ENCODE measurements at regions not wholly inside any gene's neighbourhood (a gene's known extent, or its start where the extent isn't known, plus 50 kb on each side); places are given as distances from the start of the nearest gene placed in this dataset.
A peak's percentile ranks its signal among the peaks of the same experiment; 100 is the strongest.

GRCh38 chr20:50273601-50274491, 83.2 kb downstream of the CEBPB start:
- no peak for DNase-seq (ENCODE audit: low spot score)

GRCh38 chr20:50274570-50275430, 84.2 kb downstream of the CEBPB start:
- peak; percentile 15 for DNase-seq (ENCODE audit: low spot score)

- DNase-seq (ENCODE audit: low spot score) = no peak
Measured at GRCh38 chr20:50276119-50277063, 85.8 kb downstream of the CEBPB start.

GRCh38 chr20:50277064-50277415, 86.4 kb downstream of the CEBPB start:
- DNase-seq (ENCODE audit: low spot score) = no peak

GRCh38 chr20:50277460-50278376, 87.1 kb downstream of the CEBPB start:
- DNase-seq (ENCODE audit: low spot score) = no peak

- no peak for DNase-seq (ENCODE audit: low spot score)
Measured at GRCh38 chr20:50278377-50278683, 87.7 kb downstream of the CEBPB start.

GRCh38 chr20:50278684-50279531, 88.3 kb downstream of the CEBPB start:
- DNase-seq (ENCODE audit: low spot score) = no peak

- no peak for DNase-seq (ENCODE audit: low spot score)
Measured at GRCh38 chr20:50279988-50280850, 89.6 kb downstream of the CEBPB start.

GRCh38 chr20:50280851-50281655, 90.4 kb downstream of the CEBPB start:
- no peak for DNase-seq (ENCODE audit: low spot score)

GRCh38 chr20:50281831-50282591, 91.4 kb downstream of the CEBPB start:
- DNase-seq (ENCODE audit: low spot score) = no peak

GRCh38 chr20:50282592-50283241, 92.1 kb downstream of the CEBPB start:
- DNase-seq (ENCODE audit: low spot score) = no peak

GRCh38 chr20:50283370-50283769, 92.7 kb downstream of the CEBPB start:
- DNase-seq (ENCODE audit: low spot score) = no peak

GRCh38 chr20:50283922-50284810, 93.5 kb downstream of the CEBPB start:
- DNase-seq (ENCODE audit: low spot score) = peak; percentile 18

GRCh38 chr20:50284811-50285375, 94.3 kb downstream of the CEBPB start:
- no peak for DNase-seq (ENCODE audit: low spot score)

- no peak for DNase-seq (ENCODE audit: low spot score)
Measured at GRCh38 chr20:50285376-50286173, 94.9 kb downstream of the CEBPB start.

Data from CD4-positive, alpha-beta T cell treated with Interleukin-2 at 100 ng/mL for 4 hours (primary cell).